Islet precursor cell (in vitro differentiated cells): ENCODE measurements at regions not wholly inside any gene's neighbourhood (a gene's known extent, or its start where the extent isn't known, plus 50 kb on each side); places are given as distances from the start of the nearest gene placed in this dataset.

Source experiments
- DNase-seq: peaks from one replicate; pipeline ENCODE4 v3.0.0-alpha.2; 2018

GRCh38 chr16:89027281-89027680, 50.3 kb upstream of the CBFA2T3 start:
- DNase-seq, result no peak

GRCh38 chr16:89031715-89032659, 55.0 kb upstream of the CBFA2T3 start:
- DNase-seq, result no peak

GRCh38 chr16:89033304-89033703, 56.3 kb upstream of the CBFA2T3 start:
- DNase-seq, result no peak

GRCh38 chr16:89033796-89034572, 57.0 kb upstream of the CBFA2T3 start:
- DNase-seq, result no peak

GRCh38 chr16:89034573-89034961, 57.6 kb upstream of the CBFA2T3 start:
- no peak for DNase-seq

- DNase-seq, result no peak
These were observed 58.1 kb upstream of the CBFA2T3 start for GRCh38 chr16:89034971-89035668.

GRCh38 chr16:89035669-89036570, 57.7 kb upstream of the ACSF3 start:
- DNase-seq, result no peak

- no peak for DNase-seq
These were observed 56.9 kb upstream of the ACSF3 start for GRCh38 chr16:89036776-89037175.

- DNase-seq, result peak; percentile 84
These were observed 56.1 kb upstream of the ACSF3 start for GRCh38 chr16:89037261-89038152.

- DNase-seq, result no peak
These were observed 55.4 kb upstream of the ACSF3 start for GRCh38 chr16:89038221-89038721.

- DNase-seq, result no peak
These were observed 54.6 kb upstream of the ACSF3 start for GRCh38 chr16:89038811-89039735.

- no peak for DNase-seq
These were observed 53.9 kb upstream of the ACSF3 start for GRCh38 chr16:89039756-89040155.

- no peak for DNase-seq
These were observed 53.3 kb upstream of the ACSF3 start for GRCh38 chr16:89040391-89040790.

GRCh38 chr16:89040861-89041570, 52.6 kb upstream of the ACSF3 start:
- no peak for DNase-seq

GRCh38 chr16:89041571-89042481, 51.8 kb upstream of the ACSF3 start:
- no peak for DNase-seq

- no peak for DNase-seq
These were observed 50.7 kb upstream of the ACSF3 start for GRCh38 chr16:89042711-89043551.
